HepG2 (cell line): ENCODE measurements at regions not wholly inside any gene's neighbourhood (a gene's known extent, or its start where the extent isn't known, plus 50 kb on each side); places are given as distances from the start of the nearest gene placed in this dataset.

ENCODE experiments used
- ATAC-seq: fragments of 200-7000 bp; cut with Tn5 transposase; 3 replicates; pipeline ENCODE4 v1.9.1; 2020; ENCODE audit warnings: mild to moderate bottlenecking, moderate library complexity
- BruUV-seq: library from RNA; stranded (reverse); fragments of 400-500 nt; replicated peaks from 2 replicates; lab custom pipeline; 2021; lab: Mats Ljungman, UMichigan
- CTCF ChIA-PET: fragments of 300-600 bp; formaldehyde crosslinking; extraction: SDS; loops from one replicate; lab custom pipeline; 2021; ENCODE audit warnings: low total read pairs, inconsistent platforms, low intra/inter-chr PET ratio; lab: Yijun Ruan, JAX
- POLR2A ChIA-PET: fragments of 350-600 bp; sonication (Branson Sonifier 250); formaldehyde crosslinking; loops from one replicate; lab custom pipeline; 2020; ENCODE audit warnings: antibody characterized with exemption, inconsistent platforms; lab: Yijun Ruan, JAX
- DNase-seq: peaks from one replicate; pipeline ENCODE4 v3.0.0-alpha.2; 2015; ENCODE audit warnings: low spot score
- FAIRE-seq: peaks from 3 replicates; lab custom pipeline; 2011; peaks lifted over from hg19 to GRCh38; lab: Jason Lieb, UNC
- H2AFZ ChIP-seq: one replicate; pipeline ENCODE4 v1.6.1; 2011; ENCODE audit warnings: low read length, inconsistent platforms
- H3K27ac ChIP-seq: fragments of 300-600 bp; 3 replicates; pipeline ENCODE4 v1.8.0; 2011; ENCODE audit warnings: mixed run types, mild to moderate bottlenecking, mixed read lengths, low read length, inconsistent platforms; ENCODE audit not compliant: insufficient read depth; ENCODE audit errors: extremely low read length
- H3K27me3 ChIP-seq, 2 experiments: fragments of 200-600 bp in 1 of 2; 2 replicates in 1 of 2; 3 replicates in 1 of 2; pipeline versions ENCODE4 v1.6.0 to v1.8.0; 2011; ENCODE audit warnings: low read length in 2 of 2, mild to moderate bottlenecking in 2 of 2, moderate library complexity in 2 of 2, inconsistent platforms in 1 of 2; ENCODE audit not compliant: insufficient read depth in 2 of 2, control insufficient read depth in 1 of 2
- H3K36me3 ChIP-seq, 2 experiments: fragments of 200-600 bp in 1 of 2; replicated peaks in 1 of 2; 2 replicates in 1 of 2; 3 replicates in 1 of 2; pipeline versions ENCODE4 v1.5.1 to v1.8.0; 2011; ENCODE audit warnings: low read length in 2 of 2, inconsistent platforms in 1 of 2; ENCODE audit not compliant: insufficient read depth in 2 of 2, control insufficient read depth in 1 of 2
- H3K4me1 ChIP-seq: 2 replicates; pipeline ENCODE4 v1.5.1; 2012; ENCODE audit warnings: low read length, inconsistent platforms; ENCODE audit not compliant: insufficient read depth
- H3K4me2 ChIP-seq: 2 replicates; pipeline ENCODE4 v1.6.0; 2011; ENCODE audit warnings: low read depth, low read length, inconsistent platforms
- H3K4me3 ChIP-seq, 3 experiments: fragments of 200-600 bp in 1 of 3; sonication (generic), shearing (Covaris generic) in 1 of 3; replicated peaks in 1 of 3; 2 replicates each; pipeline ENCODE4 v1.5.1; 2011 to 2016; ENCODE audit warnings: low read length in 3 of 3, inconsistent platforms in 2 of 3, low read depth in 2 of 3, mild to moderate bottlenecking in 2 of 3, control low read depth in 1 of 3, mixed read lengths in 1 of 3; ENCODE audit not compliant: insufficient read depth in 1 of 3
- H3K79me2 ChIP-seq: one replicate; pipeline ENCODE4 v1.6.1; 2011; ENCODE audit warnings: low read length, inconsistent platforms; ENCODE audit not compliant: insufficient read depth
- H3K9ac ChIP-seq: 2 replicates; pipeline ENCODE4 v1.6.0; 2011; ENCODE audit warnings: mild to moderate bottlenecking, low read depth, low read length, inconsistent platforms; ENCODE audit not compliant: insufficient read depth
- H3K9me3 ChIP-seq: 2 replicates; pipeline ENCODE4 v1.5.1; 2012; ENCODE audit warnings: mild to moderate bottlenecking, low read length
- H4K20me1 ChIP-seq: 2 replicates; pipeline ENCODE4 v1.6.0; 2011; ENCODE audit warnings: inconsistent platforms, mild to moderate bottlenecking, low read length, moderate library complexity; ENCODE audit not compliant: insufficient read depth
- BHLHE40 ChIP-seq: IDR thresholded peaks from 2 replicates; pipeline ENCODE4 v1.6.1; 2011; ENCODE audit warnings: low read length, improper control_type of control experiment
- RARG ChIP-seq: sonication (generic); formaldehyde crosslinking; IDR thresholded peaks from 2 replicates; pipeline ENCODE4 v1.4.0; 2020; ENCODE audit warnings: low read depth, mild to moderate bottlenecking, missing genetic modification reagents
- ZSCAN12 ChIP-seq: sonication (generic); formaldehyde crosslinking; IDR thresholded peaks from 2 replicates; pipeline ENCODE4 v1.9.0; 2021; ENCODE audit warnings: mild to moderate bottlenecking, missing genetic modification reagents
- WGBS: methylation state at CpG from one replicate; pipeline ENCODE4 v1.1.6; 2017; ENCODE audit warnings: low lambda C conversion rate; 5-methylcytosine and 5-hydroxymethylcytosine counted together
- in situ Hi-C: cut with HindIII; loops from 2 replicates; pipeline ENCODE4 v1.10.0; 2017; ENCODE audit warnings: low pct_unique_long_range_greater_than_20kb; ENCODE audit not compliant: extremely low pct_ligation_motif_present
- intact Hi-C: fragments of 100-400 bp; cut with micrococcal nuclease; formaldehyde crosslinking; loops from one replicate; pipeline ENCODE4 v1.10.0; 2022; ENCODE audit not compliant: unreplicated experiment
- TF ChIP-seq, protein P1 (sequence below): sonication (generic); formaldehyde crosslinking; IDR thresholded peaks from 2 replicates; pipeline ENCODE4 v1.4.0; 2020; ENCODE audit warnings: missing genetic modification reagents, borderline replicate concordance
- TF ChIP-seq, protein P2 (sequence below): sonication (generic); formaldehyde crosslinking; IDR thresholded peaks from 2 replicates; pipeline ENCODE4 v1.9.0; 2021; ENCODE audit warnings: missing genetic modification reagents, borderline replicate concordance
- TF ChIP-seq, protein P3 (sequence below): sonication (generic); formaldehyde crosslinking; IDR thresholded peaks from 2 replicates; pipeline ENCODE4 v1.5.1; 2020; ENCODE audit warnings: mild to moderate bottlenecking, moderate library complexity, missing genetic modification reagents

DNA sequence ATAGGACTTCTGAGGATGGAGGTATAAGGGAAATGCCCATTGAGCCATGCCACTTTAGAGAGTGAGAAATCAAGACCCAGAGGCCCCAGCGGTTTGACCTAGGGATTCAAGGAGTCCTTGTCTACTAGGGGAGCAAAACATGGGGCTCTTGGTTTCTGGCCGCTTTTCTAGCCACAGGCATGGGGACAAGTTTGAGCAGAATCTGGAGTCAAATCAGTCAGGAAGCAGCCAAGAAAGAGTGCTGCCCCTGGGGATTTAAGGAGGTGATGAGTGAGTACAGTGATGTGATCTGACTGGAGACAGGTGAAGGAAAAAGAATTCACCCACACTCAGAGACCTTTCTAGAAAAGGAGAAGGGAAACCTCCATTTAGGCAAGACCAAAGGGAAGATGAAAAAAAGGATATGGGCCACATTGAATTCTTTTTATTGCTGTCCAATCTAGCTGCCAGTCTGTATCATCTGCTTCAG is 244.0 kb upstream of the TBC1D5 start (continued):
- TF ChIP-seq, protein P1, sequence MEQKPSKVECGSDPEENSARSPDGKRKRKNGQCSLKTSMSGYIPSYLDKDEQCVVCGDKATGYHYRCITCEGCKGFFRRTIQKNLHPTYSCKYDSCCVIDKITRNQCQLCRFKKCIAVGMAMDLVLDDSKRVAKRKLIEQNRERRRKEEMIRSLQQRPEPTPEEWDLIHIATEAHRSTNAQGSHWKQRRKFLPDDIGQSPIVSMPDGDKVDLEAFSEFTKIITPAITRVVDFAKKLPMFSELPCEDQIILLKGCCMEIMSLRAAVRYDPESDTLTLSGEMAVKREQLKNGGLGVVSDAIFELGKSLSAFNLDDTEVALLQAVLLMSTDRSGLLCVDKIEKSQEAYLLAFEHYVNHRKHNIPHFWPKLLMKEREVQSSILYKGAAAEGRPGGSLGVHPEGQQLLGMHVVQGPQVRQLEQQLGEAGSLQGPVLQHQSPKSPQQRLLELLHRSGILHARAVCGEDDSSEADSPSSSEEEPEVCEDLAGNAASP (CRISPR knock-in tag): no peak
- TF ChIP-seq RARG (CRISPR knock-in tag): no peak

DNA sequence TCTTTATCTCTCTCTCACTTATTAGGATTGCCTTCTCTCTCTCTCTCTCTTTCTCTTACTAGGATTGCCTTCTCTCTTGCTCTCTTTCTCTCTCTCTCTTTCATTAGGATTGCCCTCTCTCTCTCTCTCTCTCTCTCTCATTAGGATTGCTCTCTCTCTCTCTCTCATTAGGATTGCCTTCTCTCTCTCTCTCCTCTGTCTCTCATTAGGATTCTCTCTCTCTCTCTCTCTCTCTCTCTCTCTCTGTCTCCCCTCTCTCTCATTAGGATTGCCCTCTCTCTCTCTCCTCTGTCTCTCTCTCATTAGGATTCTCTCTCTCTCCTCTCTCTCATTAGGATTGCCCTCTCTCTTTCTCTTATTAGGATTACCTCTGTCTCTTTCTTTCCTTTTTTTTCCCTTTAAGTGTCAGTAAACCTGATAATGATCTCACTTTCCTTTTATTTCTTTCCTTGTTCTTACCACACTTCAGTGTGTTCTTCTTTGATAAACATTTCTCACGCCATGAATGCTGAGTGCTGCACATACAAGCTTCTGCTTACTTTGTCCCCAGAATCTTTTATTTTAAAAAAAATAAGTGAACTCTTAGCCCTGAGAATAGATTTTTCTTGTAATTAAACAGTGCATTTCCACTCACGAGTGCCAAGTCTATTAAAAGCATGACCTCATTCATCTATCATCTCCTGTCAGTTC is 243.4 kb upstream of the TBC1D5 start:
- Histone ChIP-seq H3K27me3 (peaks cover 0 to 9% of the 10 kb centered on the region in 2 experiments; a peak in 1 of 5 replicates), H4K20me1 (no peaks in the 10 kb centered on the region), H3K4me3 (no peak overlapping the region), H3K4me2 (no peak overlapping the region)
- 4% methylated on average over 2 of the region's 2 CpGs for WGBS
- in situ Hi-C loops: no loop called here
- POLR2A ChIA-PET: no interaction called here
- no TSS peak for BruUV-seq
- no peak for ATAC-seq
- TF ChIP-seq, protein P2, sequence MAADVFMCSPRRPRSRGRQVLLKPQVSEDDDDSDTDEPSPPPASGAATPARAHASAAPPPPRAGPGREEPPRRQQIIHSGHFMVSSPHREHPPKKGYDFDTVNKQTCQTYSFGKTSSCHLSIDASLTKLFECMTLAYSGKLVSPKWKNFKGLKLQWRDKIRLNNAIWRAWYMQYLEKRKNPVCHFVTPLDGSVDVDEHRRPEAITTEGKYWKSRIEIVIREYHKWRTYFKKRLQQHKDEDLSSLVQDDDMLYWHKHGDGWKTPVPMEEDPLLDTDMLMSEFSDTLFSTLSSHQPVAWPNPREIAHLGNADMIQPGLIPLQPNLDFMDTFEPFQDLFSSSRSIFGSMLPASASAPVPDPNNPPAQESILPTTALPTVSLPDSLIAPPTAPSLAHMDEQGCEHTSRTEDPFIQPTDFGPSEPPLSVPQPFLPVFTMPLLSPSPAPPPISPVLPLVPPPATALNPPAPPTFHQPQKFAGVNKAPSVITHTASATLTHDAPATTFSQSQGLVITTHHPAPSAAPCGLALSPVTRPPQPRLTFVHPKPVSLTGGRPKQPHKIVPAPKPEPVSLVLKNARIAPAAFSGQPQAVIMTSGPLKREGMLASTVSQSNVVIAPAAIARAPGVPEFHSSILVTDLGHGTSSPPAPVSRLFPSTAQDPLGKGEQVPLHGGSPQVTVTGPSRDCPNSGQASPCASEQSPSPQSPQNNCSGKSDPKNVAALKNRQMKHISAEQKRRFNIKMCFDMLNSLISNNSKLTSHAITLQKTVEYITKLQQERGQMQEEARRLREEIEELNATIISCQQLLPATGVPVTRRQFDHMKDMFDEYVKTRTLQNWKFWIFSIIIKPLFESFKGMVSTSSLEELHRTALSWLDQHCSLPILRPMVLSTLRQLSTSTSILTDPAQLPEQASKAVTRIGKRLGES: no peak
- TF ChIP-seq BHLHE40 (no peak), ZSCAN12 (CRISPR knock-in tag) (no peak)
- TF ChIP-seq, protein P3, sequence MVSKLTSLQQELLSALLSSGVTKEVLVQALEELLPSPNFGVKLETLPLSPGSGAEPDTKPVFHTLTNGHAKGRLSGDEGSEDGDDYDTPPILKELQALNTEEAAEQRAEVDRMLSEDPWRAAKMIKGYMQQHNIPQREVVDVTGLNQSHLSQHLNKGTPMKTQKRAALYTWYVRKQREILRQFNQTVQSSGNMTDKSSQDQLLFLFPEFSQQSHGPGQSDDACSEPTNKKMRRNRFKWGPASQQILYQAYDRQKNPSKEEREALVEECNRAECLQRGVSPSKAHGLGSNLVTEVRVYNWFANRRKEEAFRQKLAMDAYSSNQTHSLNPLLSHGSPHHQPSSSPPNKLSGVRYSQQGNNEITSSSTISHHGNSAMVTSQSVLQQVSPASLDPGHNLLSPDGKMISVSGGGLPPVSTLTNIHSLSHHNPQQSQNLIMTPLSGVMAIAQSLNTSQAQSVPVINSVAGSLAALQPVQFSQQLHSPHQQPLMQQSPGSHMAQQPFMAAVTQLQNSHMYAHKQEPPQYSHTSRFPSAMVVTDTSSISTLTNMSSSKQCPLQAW (CRISPR knock-in tag): no peak
- TF ChIP-seq, all 625 proteins: peak for 0
- FAIRE-seq (no peak), DNase-seq (no peak)
- Histone ChIP-seq H3K9me3 (no peaks in the 10 kb centered on the region), H3K4me1 (no peaks in the 10 kb centered on the region), H3K36me3 (no peaks in the 10 kb centered on the region), H3K79me2 (no peaks in the 10 kb centered on the region), H2AFZ (no peak overlapping the region), H3K9ac (no peak overlapping the region), H3K27ac (no peak overlapping the region)
- CTCF ChIA-PET: no interaction called here
- intact Hi-C loops: no loop called here
